Forelimb muscle (tissue), 1 donor: ENCODE measurements at regions not wholly inside any gene's neighbourhood (a gene's known extent, or its start where the extent isn't known, plus 50 kb on each side); places are given as distances from the start of the nearest gene placed in this dataset.
"Not testable (repeated sequence)": the region's sequence is repeated elsewhere in the genome, so short reads cannot be mapped to it uniquely, and the experiment has no call there.

Source experiments
- DNase-seq: peaks from one replicate; pipeline ENCODE4 v3.0.0-alpha.2; 2013; ENCODE audit warnings: low read depth

GRCh38 chr10:60569681-60570080 lies 180.0 kb upstream of the ANK3 start:
- DNase-seq: no peak

GRCh38 chr10:60566096-60566495 lies 176.4 kb upstream of the ANK3 start:
- no peak for DNase-seq

GRCh38 chr10:60565492-60565891 lies 175.8 kb upstream of the ANK3 start:
- DNase-seq: no peak

- no peak for DNase-seq
These were observed 174.8 kb upstream of the ANK3 start for GRCh38 chr10:60564475-60564874.

GRCh38 chr10:60560451-60560850 lies 170.8 kb upstream of the ANK3 start:
- no peak for DNase-seq

- no peak for DNase-seq
These were observed 166.0 kb upstream of the ANK3 start for GRCh38 chr10:60555700-60556099.

- DNase-seq: no peak
These were observed 160.0 kb upstream of the ANK3 start for GRCh38 chr10:60549686-60550085.

GRCh38 chr10:60542657-60543056 lies 153.0 kb upstream of the ANK3 start:
- no peak for DNase-seq

GRCh38 chr10:60541451-60541850 lies 151.8 kb upstream of the ANK3 start:
- no peak for DNase-seq

GRCh38 chr10:60537697-60538096 lies 148.0 kb upstream of the ANK3 start:
- DNase-seq: no peak

- DNase-seq: no peak
These were observed 146.9 kb upstream of the ANK3 start for GRCh38 chr10:60536529-60537114.

- no peak for DNase-seq
These were observed 145.8 kb upstream of the ANK3 start for GRCh38 chr10:60535427-60535826.

GRCh38 chr10:60534761-60535389 lies 145.2 kb upstream of the ANK3 start:
- DNase-seq: no peak

GRCh38 chr10:60532696-60533468 lies 143.2 kb upstream of the ANK3 start:
- DNase-seq: no peak

- no peak for DNase-seq
These were observed 141.3 kb upstream of the ANK3 start for GRCh38 chr10:60531006-60531405.

GRCh38 chr10:60527676-60528075 lies 138.0 kb upstream of the ANK3 start:
- DNase-seq: no peak

GRCh38 chr10:60525716-60526585 lies 136.3 kb upstream of the ANK3 start:
- DNase-seq: no peak

- DNase-seq: no peak
These were observed 134.9 kb upstream of the ANK3 start for GRCh38 chr10:60524541-60524940.

- DNase-seq: not testable (repeated sequence)
These were observed 133.7 kb upstream of the ANK3 start for GRCh38 chr10:60523371-60523770.

GRCh38 chr10:60522617-60523016 lies 132.9 kb upstream of the ANK3 start:
- no peak for DNase-seq

GRCh38 chr10:60521974-60522405 lies 132.3 kb upstream of the ANK3 start:
- no peak for DNase-seq

- DNase-seq: no peak
These were observed 129.1 kb upstream of the ANK3 start for GRCh38 chr10:60518745-60519144.
